ENCODE measurements at regions not wholly inside any gene's neighbourhood (a gene's known extent, or its start where the extent isn't known, plus 50 kb on each side); places are given as distances from the start of the nearest gene placed in this dataset.

DNA sequence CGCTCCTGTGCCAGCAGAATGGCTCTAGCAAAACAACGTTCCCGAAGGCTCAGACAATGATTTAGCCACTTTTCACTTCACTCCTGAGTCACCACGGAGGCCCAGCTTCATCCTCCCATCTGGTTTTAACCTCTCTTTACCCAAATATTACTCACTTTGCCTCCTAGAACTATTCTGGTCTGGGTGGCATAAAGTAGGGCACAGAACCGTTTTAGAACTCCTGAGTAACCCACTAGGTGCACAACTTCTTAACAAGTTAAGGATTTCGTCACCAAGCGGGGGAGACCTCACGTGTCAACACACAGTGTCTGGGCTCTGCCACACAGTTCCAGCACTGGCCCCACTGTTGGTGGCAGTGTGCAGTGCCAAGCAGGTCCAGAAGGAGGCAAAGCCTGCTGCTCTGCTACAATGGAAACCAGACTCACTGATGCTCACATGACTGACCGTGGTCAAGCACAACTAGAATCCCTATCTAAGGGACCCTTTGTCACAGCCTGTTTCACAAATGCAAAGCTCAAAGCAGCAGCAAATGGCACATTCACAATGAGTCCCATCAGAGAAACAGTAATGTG is 121.7 kb downstream of the SIPA1L2 start:
- Histone ChIP-seq H3K36me3 (peaks cover 0 to under 1% (median 0%) of the 10 kb centered on the region in 4 donors), H3K9me3 (no peaks in the 10 kb centered on the region), H3K27ac (replicated peaks in 1 of 4) (no peak overlapping the region), H3K4me3 (no peak overlapping the region), H3K4me1 (peaks cover 12 to 40% (median 36%) of the 10 kb centered on the region in 4 donors), H3K27me3 (no peaks in the 10 kb centered on the region)
- 83% methylated on average over 8 of the region's 9 CpGs for WGBS
- intact Hi-C loops (cut with DNase I) = no loop called here
- no peak for DNase-seq (ENCODE audit: extremely low spot score)
- TF ChIP-seq, protein P1, sequence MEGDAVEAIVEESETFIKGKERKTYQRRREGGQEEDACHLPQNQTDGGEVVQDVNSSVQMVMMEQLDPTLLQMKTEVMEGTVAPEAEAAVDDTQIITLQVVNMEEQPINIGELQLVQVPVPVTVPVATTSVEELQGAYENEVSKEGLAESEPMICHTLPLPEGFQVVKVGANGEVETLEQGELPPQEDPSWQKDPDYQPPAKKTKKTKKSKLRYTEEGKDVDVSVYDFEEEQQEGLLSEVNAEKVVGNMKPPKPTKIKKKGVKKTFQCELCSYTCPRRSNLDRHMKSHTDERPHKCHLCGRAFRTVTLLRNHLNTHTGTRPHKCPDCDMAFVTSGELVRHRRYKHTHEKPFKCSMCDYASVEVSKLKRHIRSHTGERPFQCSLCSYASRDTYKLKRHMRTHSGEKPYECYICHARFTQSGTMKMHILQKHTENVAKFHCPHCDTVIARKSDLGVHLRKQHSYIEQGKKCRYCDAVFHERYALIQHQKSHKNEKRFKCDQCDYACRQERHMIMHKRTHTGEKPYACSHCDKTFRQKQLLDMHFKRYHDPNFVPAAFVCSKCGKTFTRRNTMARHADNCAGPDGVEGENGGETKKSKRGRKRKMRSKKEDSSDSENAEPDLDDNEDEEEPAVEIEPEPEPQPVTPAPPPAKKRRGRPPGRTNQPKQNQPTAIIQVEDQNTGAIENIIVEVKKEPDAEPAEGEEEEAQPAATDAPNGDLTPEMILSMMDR (IDR thresholded peaks at IDR 0.05) = peak in 1 of 3 experiments; percentile 15
- TF ChIP-seq EP300 (IDR thresholded peaks at IDR 0.05) = no peak

DNA sequence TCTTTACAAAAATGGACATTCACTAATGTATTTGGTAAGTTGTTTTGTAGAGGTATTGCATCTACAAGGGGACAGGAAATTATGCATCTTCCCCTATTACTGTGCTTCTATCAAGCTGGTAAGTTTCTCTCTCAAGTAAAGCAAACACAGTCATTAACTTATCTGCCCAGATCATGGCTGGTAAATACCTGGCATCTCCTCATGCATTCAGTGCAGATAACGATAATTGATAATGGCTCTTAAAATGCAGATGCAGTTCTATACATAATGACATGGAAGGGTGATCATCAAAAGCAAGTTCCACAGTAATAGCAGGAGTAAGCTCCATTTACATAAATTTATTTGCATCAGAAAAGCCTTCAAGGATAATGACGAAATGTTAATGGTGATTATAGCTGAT is 122.4 kb downstream of the SIPA1L2 start:
- intact Hi-C loops (cut with DNase I) = no loop called here
- Histone ChIP-seq H3K27me3 (no peaks in the 10 kb centered on the region), H3K36me3 (no peaks in the 10 kb centered on the region), H3K9me3 (no peaks in the 10 kb centered on the region), H3K4me3 (no peak overlapping the region), H3K4me1 (peaks cover 13 to 41% (median 33%) of the 10 kb centered on the region in 4 donors), H3K27ac (replicated peaks in 1 of 4) (no peak overlapping the region)
- TF ChIP-seq, protein P1 (IDR thresholded peaks at IDR 0.05) = no peak
- TF ChIP-seq POLR2A (IDR thresholded peaks at IDR 0.05; ENCODE audit: low read depth) (no peak), EP300 (IDR thresholded peaks at IDR 0.05) (no peak), POLR2AphosphoS5 (IDR thresholded peaks at IDR 0.05) (no peak)
- 100% methylated on average over 2 of the region's 2 CpGs for WGBS
- no peak for DNase-seq (ENCODE audit: extremely low spot score)

DNA sequence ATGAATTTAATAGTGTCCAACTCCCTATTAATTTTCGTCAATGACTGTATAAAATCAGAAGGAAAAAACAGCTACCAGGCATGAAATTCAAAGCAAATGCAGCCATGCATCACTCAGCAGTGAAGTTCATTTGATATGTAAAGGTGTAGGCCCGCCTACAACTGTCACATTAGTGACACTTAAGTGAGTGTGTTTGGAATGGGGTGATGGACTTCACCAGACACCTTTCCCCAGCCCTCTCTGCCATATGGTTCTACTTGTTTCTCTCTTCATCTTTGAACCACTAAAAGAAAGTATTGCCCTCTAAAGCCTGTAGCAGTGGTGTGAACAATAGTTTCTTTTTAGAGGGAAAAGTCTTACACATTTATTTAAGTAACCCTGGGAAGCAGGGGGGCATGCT is 124.0 kb downstream of the SIPA1L2 start:
- 90% methylated on average over 2 of the region's 2 CpGs for WGBS
- H3K4me1 ChIP-seq = peaks cover 20 to 45% (median 33%) of the 10 kb centered on the region in 4 donors
- no peak for TF ChIP-seq POLR2AphosphoS5 (IDR thresholded peaks at IDR 0.05)
- TF ChIP-seq POLR2A (IDR thresholded peaks at IDR 0.05; ENCODE audit: low read depth) = no peak
- no peak for TF ChIP-seq EP300 (IDR thresholded peaks at IDR 0.05)
- TF ChIP-seq, protein P1 (IDR thresholded peaks at IDR 0.05) = no peak

DNA sequence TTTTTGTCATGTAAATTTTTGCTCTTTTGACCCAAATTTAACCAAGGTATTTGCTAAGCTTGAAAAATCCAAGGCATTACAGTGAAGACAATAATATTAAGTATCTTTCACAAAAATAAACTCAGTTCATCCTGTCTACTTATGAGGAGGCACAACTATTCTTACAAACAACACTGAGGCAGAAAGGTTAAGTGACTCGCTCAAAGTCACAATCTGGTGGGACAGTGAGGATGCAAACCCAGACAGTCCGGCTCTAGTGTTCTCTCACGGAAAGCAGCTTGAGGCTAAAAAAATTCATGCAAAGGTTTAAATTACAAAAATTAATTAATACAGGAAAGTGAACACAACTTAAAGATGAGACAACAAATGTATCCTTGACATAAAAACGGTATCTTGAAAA is 125.3 kb downstream of the SIPA1L2 start:
- H3K4me1 ChIP-seq = peaks cover 14 to 38% (median 28%) of the 10 kb centered on the region in 4 donors
- no peaks in the 10 kb centered on the region for H3K36me3 ChIP-seq
- no peak for DNase-seq (ENCODE audit: extremely low spot score)
- H3K27me3 ChIP-seq = no peaks in the 10 kb centered on the region
- no peak overlapping the region for H3K4me3 ChIP-seq
- WGBS = 100% methylated on average over 4 of the region's 4 CpGs
- no peak overlapping the region for H3K27ac ChIP-seq (replicated peaks in 1 of 4)
- no peak for TF ChIP-seq POLR2AphosphoS5 (IDR thresholded peaks at IDR 0.05)
- TF ChIP-seq POLR2A (IDR thresholded peaks at IDR 0.05; ENCODE audit: low read depth) = no peak
- TF ChIP-seq EP300 (IDR thresholded peaks at IDR 0.05) = no peak
- TF ChIP-seq, protein P1 (IDR thresholded peaks at IDR 0.05) = no peak
- H3K9me3 ChIP-seq = no peaks in the 10 kb centered on the region
- intact Hi-C loops (cut with DNase I) = no loop called here

More for the DNA sequence above, 124.0 kb downstream of the SIPA1L2 start:
- no peaks in the 10 kb centered on the region for H3K27me3 ChIP-seq
- H3K36me3 ChIP-seq = no peaks in the 10 kb centered on the region
- H3K27ac ChIP-seq (replicated peaks in 1 of 4) = no peak overlapping the region
- no peak overlapping the region for H3K4me3 ChIP-seq
- DNase-seq (ENCODE audit: extremely low spot score) = no peak
- intact Hi-C loops (cut with DNase I) = no loop called here
- no peaks in the 10 kb centered on the region for H3K9me3 ChIP-seq

DNA sequence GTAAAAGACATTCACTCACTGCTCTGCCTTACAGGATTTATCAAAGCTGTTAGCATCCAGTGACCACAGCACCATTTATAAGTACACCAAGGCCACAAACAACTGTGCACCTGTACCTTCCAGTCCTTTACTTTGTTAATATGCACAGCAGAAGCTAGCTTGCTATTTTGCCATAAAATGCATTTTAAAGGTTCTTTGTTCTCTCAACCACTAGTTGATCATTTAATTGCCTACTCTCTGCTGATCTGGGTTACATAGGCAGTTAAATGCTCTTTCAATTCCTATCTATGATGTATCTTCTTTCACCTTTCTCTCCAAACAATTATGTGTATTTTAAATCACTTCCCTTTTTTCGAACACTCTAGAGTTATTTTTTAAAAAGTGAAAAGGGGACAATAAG is 126.4 kb downstream of the SIPA1L2 start:
- no peak for TF ChIP-seq POLR2A (IDR thresholded peaks at IDR 0.05; ENCODE audit: low read depth)
- TF ChIP-seq, protein P1 (IDR thresholded peaks at IDR 0.05) = no peak
- TF ChIP-seq POLR2AphosphoS5 (IDR thresholded peaks at IDR 0.05) = no peak
- no peak for TF ChIP-seq EP300 (IDR thresholded peaks at IDR 0.05)
- H3K9me3 ChIP-seq = no peaks in the 10 kb centered on the region
- intact Hi-C loops (cut with DNase I) = no loop called here
- H3K4me3 ChIP-seq = no peak overlapping the region
- H3K27me3 ChIP-seq = no peaks in the 10 kb centered on the region
- no peaks in the 10 kb centered on the region for H3K36me3 ChIP-seq
- peaks cover 18 to 38% (median 32%) of the 10 kb centered on the region in 4 donors for H3K4me1 ChIP-seq
- H3K27ac ChIP-seq (replicated peaks in 1 of 4) = no peak overlapping the region
- 92% methylated on average over 1 of the region's 1 CpG for WGBS
- DNase-seq (ENCODE audit: extremely low spot score) = no peak

Data from esophagus muscularis mucosa (tissue), 4 donors.